HG03196 (cell line): ENCODE measurements at regions not wholly inside any gene's neighbourhood (a gene's known extent, or its start where the extent isn't known, plus 50 kb on each side); places are given as distances from the start of the nearest gene placed in this dataset.
"Not testable (repeated sequence)": the region's sequence is repeated elsewhere in the genome, so short reads cannot be mapped to it uniquely, and the experiment has no call there.

ENCODE experiments used
- ATAC-seq: cut with Tn5 transposase; IDR thresholded peaks from one replicate; pipeline ENCODE4 v1.9.1; 2021; ENCODE audit not compliant: unreplicated experiment

DNA sequence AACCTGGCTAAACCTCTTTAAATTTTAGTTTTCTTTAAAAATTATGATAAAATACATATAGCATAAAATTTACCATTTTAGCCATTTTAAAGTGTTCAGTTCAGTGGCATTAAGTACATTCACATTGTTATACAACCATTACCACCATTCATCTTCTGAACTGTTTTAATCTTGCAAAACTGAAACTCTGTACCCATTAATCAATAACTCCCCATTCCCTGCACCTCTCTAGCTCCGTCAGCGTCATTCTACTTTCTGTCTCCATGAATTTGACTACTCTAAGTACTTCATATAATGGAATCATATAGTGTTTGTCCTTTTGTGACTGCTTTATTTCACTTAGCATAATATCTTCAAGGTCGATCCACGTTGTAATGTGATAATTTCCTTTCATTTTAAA lies 75.8 kb upstream of the DDHD1 start:
- no peak for ATAC-seq

DNA sequence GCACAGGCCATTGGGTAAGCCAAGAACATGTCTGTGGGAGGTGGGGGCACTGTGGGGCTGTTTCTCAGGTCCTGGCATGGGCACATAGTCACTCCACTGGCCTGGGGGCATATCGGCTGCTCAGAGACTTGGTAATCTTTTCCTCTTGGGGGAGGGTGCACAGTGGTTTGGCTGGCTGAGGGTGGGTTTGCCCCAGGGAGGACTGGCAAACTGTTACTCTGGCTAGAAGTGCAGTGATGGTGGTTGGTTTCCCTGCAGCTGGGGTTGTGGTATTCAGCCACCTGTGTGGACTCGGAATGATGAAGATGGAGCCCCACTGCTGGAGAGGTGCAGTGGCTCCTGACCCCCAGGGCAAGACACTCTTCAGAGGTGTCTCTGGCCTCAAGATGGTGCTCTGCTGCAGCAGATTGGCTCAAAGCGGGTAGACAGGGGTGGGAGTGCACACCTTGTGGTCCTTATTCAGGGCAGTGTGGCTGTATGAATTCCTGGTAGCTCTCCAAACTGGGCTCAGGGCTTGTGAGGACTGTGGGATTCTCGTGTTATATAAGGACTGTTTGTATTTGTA lies 74.1 kb upstream of the DDHD1 start:
- no peak for ATAC-seq

DNA sequence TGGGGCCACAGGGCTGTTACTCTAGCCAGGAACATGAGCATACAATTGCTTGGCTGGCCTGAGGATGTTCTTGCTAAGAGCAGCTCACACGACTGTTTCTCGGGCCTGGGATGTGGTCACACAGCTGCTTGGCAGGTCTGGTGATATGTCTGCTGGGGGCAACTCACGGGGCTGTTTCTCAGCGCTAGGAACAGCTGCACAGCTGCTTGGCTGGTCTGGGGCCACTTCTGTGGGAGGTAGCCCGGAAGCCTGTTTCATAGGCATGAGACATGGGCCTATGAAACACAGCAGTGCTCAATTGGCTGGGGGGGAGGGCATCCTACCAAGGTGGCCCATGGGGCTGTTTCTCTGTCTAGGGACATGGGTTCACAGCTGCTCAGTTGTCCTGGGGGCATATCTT lies 73.4 kb upstream of the DDHD1 start:
- no peak for ATAC-seq

DNA sequence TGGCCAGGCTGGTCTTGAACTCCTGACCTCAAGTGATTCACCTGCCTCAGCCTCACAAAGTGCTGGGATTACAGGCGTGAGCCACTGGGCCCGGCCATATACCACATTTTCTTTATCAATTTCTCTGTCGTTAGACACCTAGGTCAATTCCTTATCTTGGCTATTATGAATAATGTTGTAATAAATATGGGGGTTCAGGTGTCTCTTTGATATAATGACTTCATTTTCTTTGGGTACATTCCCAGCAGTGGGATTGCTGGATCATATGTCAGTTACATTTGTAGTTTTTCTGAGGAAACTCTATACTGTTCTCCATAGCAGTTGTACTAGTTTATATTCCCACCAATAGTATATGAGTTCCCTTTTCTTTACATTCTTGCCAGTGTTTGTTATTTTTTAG lies 67.8 kb upstream of the DDHD1 start:
- ATAC-seq: no peak

DNA sequence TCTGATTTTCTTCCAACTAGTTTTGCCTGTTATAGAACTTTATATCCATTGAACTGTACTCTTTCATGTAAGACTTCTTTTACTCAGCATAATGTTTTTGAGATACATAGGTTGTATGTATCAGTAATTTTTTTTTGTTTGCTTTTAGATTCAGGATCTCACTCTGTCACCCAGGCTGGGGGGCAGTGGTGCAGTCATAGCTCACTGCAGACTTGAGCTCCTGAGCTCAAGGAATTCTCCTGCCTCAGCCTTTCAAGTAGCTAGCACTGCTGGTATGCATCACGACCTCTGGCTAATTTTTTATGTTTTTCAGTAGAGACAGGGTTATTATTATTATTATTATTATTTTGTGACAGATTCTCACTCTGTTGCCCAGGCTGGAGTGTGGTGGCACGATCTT lies 65.0 kb upstream of the DDHD1 start:
- ATAC-seq: no peak

DNA sequence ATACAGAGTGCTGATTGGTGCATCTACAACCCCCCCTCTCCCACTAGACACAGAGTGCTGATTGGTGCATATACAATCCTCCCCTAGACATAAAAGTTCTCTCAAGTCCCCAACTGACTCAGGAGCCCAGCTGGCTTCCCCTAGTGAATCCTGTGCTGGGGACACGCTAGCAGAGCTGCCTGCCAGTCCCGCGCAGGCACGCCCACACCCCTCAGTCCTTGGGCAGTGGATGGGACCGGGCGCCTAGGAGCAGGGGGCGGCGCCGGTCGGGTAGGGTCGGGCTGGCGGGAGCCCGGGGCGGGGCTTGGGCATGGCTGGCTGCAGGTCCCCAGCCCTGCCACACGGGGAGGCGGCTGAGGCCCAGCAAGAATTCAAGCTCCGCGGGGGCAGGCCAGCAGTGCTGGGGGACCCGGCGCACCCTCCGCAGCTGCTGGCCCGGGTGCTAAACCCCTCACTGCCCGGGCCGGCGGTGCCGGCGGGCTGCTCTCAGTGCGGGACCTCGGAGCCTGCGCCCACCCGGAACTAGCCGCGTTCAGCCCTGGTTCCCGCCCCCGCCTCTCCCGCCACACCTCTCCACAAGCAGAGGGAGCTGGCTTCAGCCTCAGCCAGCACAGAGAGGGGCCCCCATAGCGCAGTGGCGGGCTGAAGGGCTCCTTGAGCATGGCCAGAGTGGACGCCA lies 64.3 kb upstream of the DDHD1 start:
- ATAC-seq: peak; percentile 99

DNA sequence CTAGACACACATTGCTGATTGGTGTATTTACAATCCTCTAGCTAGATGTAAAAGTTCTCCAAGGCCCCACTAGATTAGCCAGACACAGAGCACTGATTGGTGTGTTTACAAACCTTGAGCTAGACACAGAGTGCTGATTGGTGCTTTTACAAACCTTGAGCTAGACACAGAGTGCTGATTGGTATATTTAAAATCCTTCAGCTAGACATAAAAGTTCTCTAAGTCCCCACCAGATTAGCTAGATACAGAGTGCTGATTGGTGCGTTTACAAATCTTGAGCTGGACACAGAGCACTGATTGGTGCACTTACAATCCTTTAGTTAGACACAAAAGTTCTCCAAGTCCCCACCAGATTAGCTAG lies 63.8 kb upstream of the DDHD1 start:
- not testable (repeated sequence) for ATAC-seq

DNA sequence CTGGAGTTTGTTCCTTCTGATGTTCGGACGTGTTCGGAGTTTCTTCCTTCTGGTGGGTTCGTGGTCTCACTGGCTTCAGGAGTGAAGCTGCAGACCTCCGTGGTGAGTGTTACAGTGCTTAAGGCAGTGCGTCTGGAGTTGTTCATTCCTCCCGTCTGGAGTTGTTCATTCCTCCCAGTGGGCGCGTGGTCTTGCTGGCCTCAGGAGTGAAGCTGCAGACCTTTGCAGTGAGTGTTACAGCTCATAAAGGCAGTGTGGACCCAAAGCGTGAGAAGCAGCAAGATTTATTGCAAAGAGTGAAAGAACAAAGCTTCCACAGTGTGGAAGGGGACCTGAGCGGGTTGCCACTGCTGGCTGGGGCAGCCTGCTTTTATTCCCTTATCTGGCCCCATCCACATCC lies 63.4 kb upstream of the DDHD1 start:
- not testable (repeated sequence) for ATAC-seq

DNA sequence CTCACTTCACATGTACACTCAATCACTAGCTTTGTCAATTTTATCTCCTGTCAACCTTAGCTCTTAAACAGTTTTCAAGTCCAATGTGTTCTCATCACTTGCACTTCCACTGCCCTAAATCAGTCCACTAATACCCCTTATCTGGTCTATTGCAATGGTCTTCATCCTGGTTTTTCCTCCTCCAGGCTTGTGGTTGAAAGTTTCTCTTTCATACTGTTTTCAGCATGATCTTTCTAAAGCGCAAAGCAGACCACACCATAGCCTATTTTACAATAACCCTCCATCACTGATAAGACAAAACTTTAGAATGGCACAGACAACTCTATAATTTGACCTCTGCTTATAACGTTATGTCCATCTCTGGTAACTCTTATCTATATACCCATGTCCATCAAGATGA lies 62.0 kb upstream of the DDHD1 start:
- ATAC-seq: no peak

DNA sequence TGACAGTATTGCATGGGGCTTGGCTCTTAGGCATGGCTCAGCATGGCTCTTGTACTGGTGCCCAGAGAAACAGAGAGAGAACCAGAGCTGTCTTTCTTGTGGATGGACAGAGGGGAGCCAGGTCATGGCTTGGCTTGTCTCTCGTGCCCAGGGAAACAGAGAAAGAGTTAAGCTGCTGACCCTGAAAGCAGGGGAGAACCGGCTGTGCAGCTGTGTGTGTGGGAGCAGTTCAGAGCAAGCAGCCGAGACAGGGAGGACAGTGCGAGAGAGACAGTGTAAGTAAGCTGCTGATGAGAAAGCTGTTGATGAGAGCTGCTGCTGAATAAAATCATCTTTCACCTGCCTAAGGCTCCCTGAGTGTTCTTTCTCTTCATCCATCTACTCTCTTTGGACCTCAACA lies 61.3 kb upstream of the DDHD1 start:
- no peak for ATAC-seq

DNA sequence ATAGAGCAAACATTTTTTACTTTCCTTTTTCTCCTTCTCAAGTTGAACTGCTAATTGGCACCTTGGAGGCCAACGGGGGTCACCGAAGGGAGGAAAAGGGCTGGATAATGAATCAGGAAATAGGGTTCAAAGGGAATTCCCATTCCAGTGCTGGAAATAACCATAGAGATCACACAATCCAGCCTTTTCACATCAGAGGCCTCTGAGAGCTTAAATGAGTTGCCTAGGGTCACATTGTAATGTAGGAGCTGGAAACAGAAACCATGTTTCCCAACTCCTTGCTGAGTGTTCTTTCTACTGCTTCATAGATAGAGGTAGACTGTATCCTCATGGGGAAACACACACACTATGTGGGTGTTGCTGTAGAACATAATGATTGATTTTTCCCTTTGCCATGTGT lies 60.6 kb upstream of the DDHD1 start:
- no peak for ATAC-seq

DNA sequence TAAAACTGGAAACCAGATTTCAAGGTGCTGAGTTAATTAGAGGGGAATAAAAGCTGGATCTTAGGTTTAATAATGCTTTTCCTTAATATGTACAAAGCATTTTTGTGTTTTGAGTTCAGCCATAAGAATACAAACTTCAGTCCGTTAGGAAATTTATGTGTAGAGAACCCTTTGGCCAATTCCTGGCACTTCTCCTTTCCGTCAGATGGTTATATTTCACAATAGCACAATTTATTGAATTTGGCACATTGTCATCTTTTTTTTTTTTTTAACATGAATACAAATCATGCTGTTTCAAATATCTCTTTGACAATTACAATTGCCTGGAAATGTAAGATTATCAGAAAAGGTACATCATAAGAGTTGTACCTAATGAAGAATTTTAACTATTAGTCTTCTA lies 56.2 kb upstream of the DDHD1 start:
- ATAC-seq: no peak
